ENCODE measurements at regions not wholly inside any gene's neighbourhood (a gene's known extent, or its start where the extent isn't known, plus 50 kb on each side); places are given as distances from the start of the nearest gene placed in this dataset.

GRCh38 chr1:226489718-226490425 lies 58.7 kb upstream of the STUM start:
- Histone ChIP-seq H3K27ac (no peak overlapping the region), H3K36me3 (no peaks in the 10 kb centered on the region), H3K27me3 (no peaks in the 10 kb centered on the region), H3K9me3 (no peaks in the 10 kb centered on the region), H3K4me3 (no peak overlapping the region), H3K4me1 (no peaks in the 10 kb centered on the region)
- intact Hi-C loops (cut with DNase I): no loop called here
- DNase-seq (no peak), FAIRE-seq (no peak), ATAC-seq (no peak)
- TF ChIP-seq CTCF (IDR thresholded peaks at IDR 0.05): no peak
- WGBS, 2 donors: 76% methylated on average over 9 of the region's 9 CpGs

- H3K9me3 ChIP-seq: no peaks in the 10 kb centered on the region
- no peak for ATAC-seq
- H3K4me1 ChIP-seq: peaks cover 0 to 3% (median 0%) of the 10 kb centered on the region in 3 donors
- 83 to 84% methylated on average over 2 of the region's 2 CpGs for WGBS, 2 donors
- no peak overlapping the region for H3K27ac ChIP-seq
- no peaks in the 10 kb centered on the region for H3K27me3 ChIP-seq
- TF ChIP-seq CTCF (IDR thresholded peaks at IDR 0.05): no peak
- no peak overlapping the region for H3K4me3 ChIP-seq
- no peak for DNase-seq
- no peaks in the 10 kb centered on the region for H3K36me3 ChIP-seq
- no peak for FAIRE-seq
- intact Hi-C loops (cut with DNase I): no loop called here
Measured at GRCh38 chr1:226490426-226490809, 58.1 kb upstream of the STUM start.

GRCh38 chr1:226491093-226491850 lies 57.3 kb upstream of the STUM start:
- no peaks in the 10 kb centered on the region for H3K27me3 ChIP-seq
- DNase-seq (no peak), FAIRE-seq (no peak), ATAC-seq (no peak)
- intact Hi-C loops (cut with DNase I): no loop called here
- no peak for TF ChIP-seq CTCF (IDR thresholded peaks at IDR 0.05)
- no peaks in the 10 kb centered on the region for H3K9me3 ChIP-seq
- H3K36me3 ChIP-seq: no peaks in the 10 kb centered on the region
- peaks cover 0 to 4% (median 2%) of the 10 kb centered on the region in 3 donors for H3K4me1 ChIP-seq
- 74 to 76% methylated on average over 4 of the region's 4 CpGs for WGBS, 2 donors
- no peak overlapping the region for H3K27ac ChIP-seq
- H3K4me3 ChIP-seq: no peak overlapping the region

- FAIRE-seq (no peak), DNase-seq (no peak), ATAC-seq (no peak)
- no peak for TF ChIP-seq CTCF (IDR thresholded peaks at IDR 0.05)
- Histone ChIP-seq H3K27me3 (no peaks in the 10 kb centered on the region), H3K4me3 (no peak overlapping the region), H3K27ac (no peak overlapping the region), H3K36me3 (no peaks in the 10 kb centered on the region), H3K9me3 (no peaks in the 10 kb centered on the region), H3K4me1 (peaks cover 0 to 5% (median 4%) of the 10 kb centered on the region in 3 donors)
- intact Hi-C loops (cut with DNase I): no loop called here
- 87 to 90% methylated on average over 7 of the region's 7 CpGs for WGBS, 2 donors
Measured at GRCh38 chr1:226492426-226493137, 56.0 kb upstream of the STUM start.

Measured in pancreas (tissue), 10 donors.